ENCODE measurements at regions not wholly inside any gene's neighbourhood (a gene's known extent, or its start where the extent isn't known, plus 50 kb on each side); places are given as distances from the start of the nearest gene placed in this dataset.

DNA sequence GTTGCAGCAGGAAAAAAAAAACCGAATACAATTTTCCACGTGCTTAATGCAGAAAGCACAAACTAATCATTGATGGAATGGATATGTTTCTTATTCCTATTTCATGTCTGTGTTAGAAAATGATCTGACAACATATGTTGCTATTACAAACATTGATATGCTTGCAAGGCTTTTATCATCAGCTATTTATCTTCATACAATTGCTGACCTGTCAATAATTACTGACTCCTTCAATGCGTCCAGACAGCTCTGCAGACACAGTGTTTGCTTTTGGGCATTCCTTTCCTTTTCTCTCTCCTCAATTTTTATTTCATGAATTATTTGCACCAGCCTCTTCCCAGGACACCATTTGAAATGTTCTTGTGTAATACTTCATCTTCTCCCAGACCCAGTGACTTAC, 246.2 kb downstream of the SEC23IP start:
- intact Hi-C loops (cut with micrococcal nuclease): no loop called here
- TF ChIP-seq, protein P1, sequence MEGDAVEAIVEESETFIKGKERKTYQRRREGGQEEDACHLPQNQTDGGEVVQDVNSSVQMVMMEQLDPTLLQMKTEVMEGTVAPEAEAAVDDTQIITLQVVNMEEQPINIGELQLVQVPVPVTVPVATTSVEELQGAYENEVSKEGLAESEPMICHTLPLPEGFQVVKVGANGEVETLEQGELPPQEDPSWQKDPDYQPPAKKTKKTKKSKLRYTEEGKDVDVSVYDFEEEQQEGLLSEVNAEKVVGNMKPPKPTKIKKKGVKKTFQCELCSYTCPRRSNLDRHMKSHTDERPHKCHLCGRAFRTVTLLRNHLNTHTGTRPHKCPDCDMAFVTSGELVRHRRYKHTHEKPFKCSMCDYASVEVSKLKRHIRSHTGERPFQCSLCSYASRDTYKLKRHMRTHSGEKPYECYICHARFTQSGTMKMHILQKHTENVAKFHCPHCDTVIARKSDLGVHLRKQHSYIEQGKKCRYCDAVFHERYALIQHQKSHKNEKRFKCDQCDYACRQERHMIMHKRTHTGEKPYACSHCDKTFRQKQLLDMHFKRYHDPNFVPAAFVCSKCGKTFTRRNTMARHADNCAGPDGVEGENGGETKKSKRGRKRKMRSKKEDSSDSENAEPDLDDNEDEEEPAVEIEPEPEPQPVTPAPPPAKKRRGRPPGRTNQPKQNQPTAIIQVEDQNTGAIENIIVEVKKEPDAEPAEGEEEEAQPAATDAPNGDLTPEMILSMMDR (IDR thresholded peaks at IDR 0.05): no peak
- no peak overlapping the region for H3K27ac Mint-ChIP-seq
- DNase-seq (no peak), ATAC-seq (no peak)
- H3K9me3 Mint-ChIP-seq: no peaks in the 10 kb centered on the region
- ChIA-PET CTCF (no interaction called here), POLR2A (no interaction called here)
- no peaks in the 10 kb centered on the region for H3K4me1 Mint-ChIP-seq (ENCODE audit: low read depth)
- no peak overlapping the region for H3K4me3 Mint-ChIP-seq
- H3K36me3 Mint-ChIP-seq (ENCODE audit: low read depth): no peaks in the 10 kb centered on the region
- H3K27me3 Mint-ChIP-seq: peaks cover 2% of the 10 kb centered on the region

DNA sequence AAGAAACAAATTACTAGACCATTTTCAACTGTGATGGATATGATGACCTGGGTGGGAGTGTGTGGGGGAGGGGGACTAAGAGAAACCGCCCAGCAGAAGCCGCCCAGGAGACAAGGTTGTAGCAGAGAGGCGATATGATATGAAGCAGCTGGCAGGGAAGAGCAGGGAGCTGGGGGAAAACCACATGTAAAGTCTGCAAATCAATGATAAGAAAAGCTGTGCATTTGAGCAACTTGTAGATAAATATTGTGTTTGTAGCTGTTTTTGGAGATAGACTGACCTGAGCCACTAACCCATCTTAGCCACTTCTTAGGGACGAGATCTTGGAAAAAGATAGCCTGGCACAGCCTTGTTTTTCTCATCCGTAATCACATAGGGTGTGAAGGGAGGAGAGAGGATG, 252.6 kb downstream of the SEC23IP start:
- POLR2A ChIA-PET: no interaction called here
- no peaks in the 10 kb centered on the region for H3K4me1 Mint-ChIP-seq (ENCODE audit: low read depth)
- no peak overlapping the region for H3K27ac Mint-ChIP-seq
- TF ChIP-seq, protein P1 (IDR thresholded peaks at IDR 0.05): no peak
- H3K9me3 Mint-ChIP-seq: no peaks in the 10 kb centered on the region
- CTCF ChIA-PET: no interaction called here
- intact Hi-C loops (cut with micrococcal nuclease): no loop called here
- H3K36me3 Mint-ChIP-seq (ENCODE audit: low read depth): no peaks in the 10 kb centered on the region
- ATAC-seq: no peak
- peaks cover 5% of the 10 kb centered on the region for H3K27me3 Mint-ChIP-seq
- DNase-seq: no peak
- H3K4me3 Mint-ChIP-seq: no peak overlapping the region

DNA sequence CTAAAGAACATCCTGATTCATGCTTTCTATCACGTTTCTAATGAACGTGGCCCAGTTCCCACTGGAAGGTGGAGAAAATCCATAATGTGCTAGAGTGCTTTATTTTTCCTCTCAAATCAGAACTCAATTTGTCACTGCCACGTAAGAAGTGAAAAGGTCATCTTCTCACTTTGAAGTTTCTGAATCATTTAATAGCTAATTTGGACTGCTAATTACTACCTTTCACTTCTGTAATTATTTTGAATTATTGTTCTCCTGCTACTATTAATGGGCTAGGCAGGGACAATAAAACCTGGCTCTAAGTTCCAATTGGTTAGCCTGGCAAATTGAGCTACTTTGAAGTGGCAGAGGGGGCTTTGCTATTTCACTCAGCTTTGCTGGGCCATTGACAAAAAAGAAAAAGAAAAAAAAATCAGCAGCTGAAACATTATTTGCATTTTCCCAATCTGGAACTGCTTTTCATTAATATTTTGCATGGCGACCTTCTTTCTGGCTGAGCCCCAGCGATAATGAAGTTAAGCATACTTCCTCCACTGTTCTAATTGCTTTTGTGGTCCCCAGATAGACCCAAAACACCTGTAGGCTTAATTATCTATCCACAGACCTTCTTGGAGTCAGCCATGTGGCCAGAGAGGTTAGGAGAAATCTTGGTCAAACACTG, 264.2 kb downstream of the SEC23IP start:
- no peaks in the 10 kb centered on the region for H3K36me3 Mint-ChIP-seq (ENCODE audit: low read depth)
- POLR2A ChIA-PET: no interaction called here
- no peaks in the 10 kb centered on the region for H3K4me1 Mint-ChIP-seq (ENCODE audit: low read depth)
- intact Hi-C loops (cut with micrococcal nuclease): no loop called here
- no peak for DNase-seq
- peaks cover 4% of the 10 kb centered on the region for H3K9me3 Mint-ChIP-seq
- H3K4me3 Mint-ChIP-seq: no peak overlapping the region
- CTCF ChIA-PET: no interaction called here
- H3K27me3 Mint-ChIP-seq: peaks cover 4% of the 10 kb centered on the region
- ATAC-seq: no peak
- no peak overlapping the region for H3K27ac Mint-ChIP-seq
- TF ChIP-seq, protein P1 (IDR thresholded peaks at IDR 0.05): no peak

DNA sequence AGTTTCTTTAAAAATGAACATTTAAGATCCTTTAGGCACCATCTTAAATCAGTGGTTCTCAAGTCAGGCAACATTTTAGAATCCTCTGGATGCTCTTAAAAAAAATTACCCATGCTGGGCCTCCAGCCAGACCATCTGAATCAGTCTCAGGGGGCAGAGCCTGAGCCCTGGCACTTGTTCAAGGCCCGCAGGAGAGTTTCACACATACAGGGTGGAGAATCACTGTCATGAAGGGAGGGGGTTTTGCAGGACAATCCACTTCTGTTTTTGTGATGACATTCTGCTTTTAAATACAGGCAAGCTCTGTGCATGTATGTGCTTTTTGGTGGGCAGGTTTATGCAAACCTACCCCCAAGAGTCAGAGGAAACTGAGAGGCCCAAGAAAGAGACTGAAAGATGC, 268.6 kb downstream of the SEC23IP start:
- DNase-seq (no peak), ATAC-seq (no peak)
- no peak overlapping the region for H3K4me3 Mint-ChIP-seq
- H3K4me1 Mint-ChIP-seq (ENCODE audit: low read depth): no peaks in the 10 kb centered on the region
- no peaks in the 10 kb centered on the region for H3K9me3 Mint-ChIP-seq
- no peak overlapping the region for H3K27ac Mint-ChIP-seq
- POLR2A ChIA-PET: no interaction called here
- H3K36me3 Mint-ChIP-seq (ENCODE audit: low read depth): no peaks in the 10 kb centered on the region
- CTCF ChIA-PET: no interaction called here
- TF ChIP-seq, protein P1 (IDR thresholded peaks at IDR 0.05): no peak
- H3K27me3 Mint-ChIP-seq: peaks cover 2% of the 10 kb centered on the region
- intact Hi-C loops (cut with micrococcal nuclease): no loop called here

DNA sequence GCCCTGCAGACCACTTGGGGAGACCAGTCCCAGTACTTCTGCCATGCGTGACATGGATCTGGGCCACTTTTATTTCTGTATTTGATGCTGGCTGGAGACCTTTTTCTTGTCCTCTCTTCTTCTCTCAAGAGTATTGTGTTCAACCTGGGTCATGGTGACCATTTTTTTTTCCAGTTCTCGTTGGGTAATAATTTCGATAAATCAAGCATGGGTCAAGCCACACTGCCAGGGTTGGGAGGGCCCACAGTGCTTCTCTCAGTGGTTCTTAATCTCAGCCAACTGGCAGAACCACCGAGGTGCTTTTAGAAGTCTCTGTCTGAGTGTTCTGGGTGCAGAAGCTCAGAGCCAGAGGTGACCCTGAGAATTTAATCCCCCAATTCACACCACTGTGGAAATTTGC, 269.9 kb downstream of the SEC23IP start:
- Mint-ChIP-seq H3K27me3 (peaks cover 2% of the 10 kb centered on the region), H3K9me3 (no peaks in the 10 kb centered on the region), H3K4me3 (no peak overlapping the region), H3K27ac (no peak overlapping the region), H3K4me1 (ENCODE audit: low read depth) (no peaks in the 10 kb centered on the region), H3K36me3 (ENCODE audit: low read depth) (no peaks in the 10 kb centered on the region)
- intact Hi-C loops (cut with micrococcal nuclease): no loop called here
- ATAC-seq: no peak
- DNase-seq: no peak
- ChIA-PET POLR2A (no interaction called here), CTCF (no interaction called here)
- TF ChIP-seq, protein P1 (IDR thresholded peaks at IDR 0.05): no peak

Data from activated CD8-positive, alpha-beta T cell treated with anti-CD3 and anti-CD28 coated beads for 36 hours (primary cell).